ENCODE measurements at regions not wholly inside any gene's neighbourhood (a gene's known extent, or its start where the extent isn't known, plus 50 kb on each side); places are given as distances from the start of the nearest gene placed in this dataset.

DNA sequence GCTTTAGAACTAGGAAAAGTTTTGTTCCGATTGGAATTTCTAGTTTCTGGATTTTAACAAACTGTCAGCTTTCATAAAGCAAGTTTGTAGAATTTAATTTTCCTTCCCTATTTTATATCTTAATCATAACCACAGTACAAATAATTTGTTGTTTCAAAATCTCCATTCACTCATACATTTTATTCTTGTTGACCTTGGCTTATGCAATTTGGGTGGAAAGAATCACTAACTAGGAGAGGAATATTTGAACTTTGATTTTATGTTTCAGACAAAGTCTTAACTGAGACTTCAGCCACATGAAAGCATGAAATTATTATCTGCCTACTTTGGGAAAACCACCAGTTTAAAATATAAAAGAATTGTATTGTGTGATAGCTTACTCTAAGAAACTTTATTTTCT lies 427.9 kb downstream of the SPRY1 start:
- TF ChIP-seq, protein P1, sequence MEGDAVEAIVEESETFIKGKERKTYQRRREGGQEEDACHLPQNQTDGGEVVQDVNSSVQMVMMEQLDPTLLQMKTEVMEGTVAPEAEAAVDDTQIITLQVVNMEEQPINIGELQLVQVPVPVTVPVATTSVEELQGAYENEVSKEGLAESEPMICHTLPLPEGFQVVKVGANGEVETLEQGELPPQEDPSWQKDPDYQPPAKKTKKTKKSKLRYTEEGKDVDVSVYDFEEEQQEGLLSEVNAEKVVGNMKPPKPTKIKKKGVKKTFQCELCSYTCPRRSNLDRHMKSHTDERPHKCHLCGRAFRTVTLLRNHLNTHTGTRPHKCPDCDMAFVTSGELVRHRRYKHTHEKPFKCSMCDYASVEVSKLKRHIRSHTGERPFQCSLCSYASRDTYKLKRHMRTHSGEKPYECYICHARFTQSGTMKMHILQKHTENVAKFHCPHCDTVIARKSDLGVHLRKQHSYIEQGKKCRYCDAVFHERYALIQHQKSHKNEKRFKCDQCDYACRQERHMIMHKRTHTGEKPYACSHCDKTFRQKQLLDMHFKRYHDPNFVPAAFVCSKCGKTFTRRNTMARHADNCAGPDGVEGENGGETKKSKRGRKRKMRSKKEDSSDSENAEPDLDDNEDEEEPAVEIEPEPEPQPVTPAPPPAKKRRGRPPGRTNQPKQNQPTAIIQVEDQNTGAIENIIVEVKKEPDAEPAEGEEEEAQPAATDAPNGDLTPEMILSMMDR (IDR thresholded peaks at IDR 0.05): no peak
- TF ChIP-seq POLR2A (IDR thresholded peaks at IDR 0.05): no peak
